GM13976 (cell line): ENCODE measurements at regions not wholly inside any gene's neighbourhood (a gene's known extent, or its start where the extent isn't known, plus 50 kb on each side); places are given as distances from the start of the nearest gene placed in this dataset.

ENCODE experiments used
- DNase-seq: peaks from one replicate; pipeline ENCODE4 v3.0.0; 2012; ENCODE audit warnings: low spot score
- CTCF ChIP-seq: IDR thresholded peaks from 2 replicates; pipeline ENCODE4 v1.5.1; 2012; ENCODE audit warnings: borderline replicate concordance, mild to moderate bottlenecking; ENCODE audit not compliant: insufficient read depth; ENCODE audit errors: extremely low read depth, missing control alignments, control extremely low read depth
- in situ Hi-C: fragments of 300-500 bp; cut with MboI; formaldehyde crosslinking; loops from one replicate; pipeline ENCODE4 v1.12.0; 2022; ENCODE audit warnings: low sequenced_read_pairs, mixed read lengths, inconsistent platforms; ENCODE audit not compliant: unreplicated experiment

DNA sequence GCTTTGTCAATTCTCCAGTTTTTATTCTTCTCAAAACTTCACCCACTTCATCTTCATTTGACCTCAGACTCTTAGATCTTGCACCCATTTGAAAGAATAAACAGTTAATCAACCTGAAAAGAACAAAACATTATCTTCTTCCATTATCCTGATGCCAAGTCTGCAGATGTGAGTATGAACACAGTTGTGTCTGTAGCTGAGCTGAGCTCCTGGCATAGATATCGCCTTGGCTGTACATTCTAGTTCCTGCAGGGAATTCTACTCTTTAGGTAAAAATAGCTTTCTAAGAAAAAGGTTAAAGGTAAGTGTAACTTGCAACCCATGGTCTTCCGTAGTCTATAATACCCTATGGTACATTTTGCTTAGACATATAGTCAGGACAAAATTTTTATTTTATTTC is 169.7 kb downstream of the KCNA5 start:
- in situ Hi-C loops, result no loop called here
- TF ChIP-seq CTCF, result no peak
- no peak for DNase-seq

- TF ChIP-seq CTCF, result no peak
- in situ Hi-C loops, result no loop called here
These were observed 170.3 kb downstream of the KCNA5 start for GRCh38 chr12:5213990-5214389.

GRCh38 chr12:5217936-5218335 is 174.3 kb downstream of the KCNA5 start:
- in situ Hi-C loops, result no loop called here
- TF ChIP-seq CTCF, result no peak
- DNase-seq, result no peak

More at GRCh38 chr12:5213990-5214389, 170.3 kb downstream of the KCNA5 start:
- no peak for DNase-seq

- in situ Hi-C loops, result no loop called here
- TF ChIP-seq CTCF, result no peak
- DNase-seq, result no peak
These were observed 176.4 kb downstream of the KCNA5 start for GRCh38 chr12:5220099-5220498.

DNA sequence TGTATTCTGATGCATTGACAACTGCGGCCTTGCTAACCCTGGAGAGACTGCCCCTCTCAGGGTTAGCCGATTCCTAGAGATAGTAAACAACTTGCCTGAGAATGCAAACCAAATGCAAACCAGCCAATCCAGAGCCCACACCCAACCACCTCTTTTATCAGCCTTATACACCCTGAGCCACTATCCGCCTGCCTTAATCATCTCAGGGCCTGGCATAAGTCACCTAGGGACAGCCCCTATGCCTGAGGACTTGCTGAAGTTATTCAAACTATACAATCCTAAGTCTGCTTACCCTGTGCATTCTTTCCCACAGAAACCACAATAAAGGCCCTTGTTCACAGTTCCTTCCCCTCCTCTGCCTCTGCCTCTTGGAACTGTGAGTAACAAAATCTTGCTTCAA is 177.2 kb downstream of the KCNA5 start:
- TF ChIP-seq CTCF, result no peak
- in situ Hi-C loops, result no loop called here
- DNase-seq, result no peak

DNA sequence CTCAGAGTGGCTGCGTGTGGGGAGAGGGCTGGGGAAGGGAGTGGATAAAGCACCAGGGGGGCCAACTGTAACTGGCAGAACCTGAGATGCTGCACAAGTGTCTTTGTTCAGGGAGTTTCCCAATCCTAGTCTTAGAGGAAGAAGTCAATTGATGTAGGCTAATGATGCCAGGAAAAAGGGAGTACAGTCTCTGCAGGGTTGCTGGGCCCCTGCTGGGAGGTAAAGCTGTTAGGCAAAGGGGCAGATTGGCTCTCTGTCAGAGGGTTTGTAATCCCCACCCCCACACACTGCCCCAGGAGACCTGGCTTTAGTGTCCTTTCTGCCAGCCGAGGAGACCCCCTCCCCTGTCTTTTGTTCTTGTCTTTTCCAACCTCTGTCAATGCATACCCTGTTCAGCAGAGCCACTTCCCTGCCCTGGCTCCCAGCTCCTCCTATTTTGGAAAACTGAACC is 178.4 kb downstream of the KCNA5 start:
- in situ Hi-C loops, result no loop called here
- no peak for TF ChIP-seq CTCF

DNA sequence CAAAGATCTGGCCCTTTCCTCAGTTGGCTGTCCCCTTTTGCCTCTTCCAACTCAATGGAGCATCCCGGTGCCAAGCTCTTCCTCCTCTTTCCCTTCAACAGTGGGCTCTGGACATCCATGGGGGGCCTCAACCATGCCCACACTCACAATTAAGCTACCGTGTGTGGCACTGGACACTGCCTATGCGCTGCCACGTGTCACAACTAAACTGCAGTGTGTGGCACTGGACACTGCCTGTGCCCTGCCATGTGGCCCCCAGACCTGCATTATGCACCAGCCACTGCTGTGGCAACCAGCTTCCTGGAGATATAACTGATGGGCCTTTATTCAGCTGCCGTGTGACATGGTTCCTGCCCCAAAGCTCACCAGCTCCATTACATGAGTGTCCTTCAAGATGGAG is 179.1 kb downstream of the KCNA5 start:
- in situ Hi-C loops, result no loop called here
- no peak for TF ChIP-seq CTCF
- DNase-seq, result no peak

More for the DNA sequence above, 178.4 kb downstream of the KCNA5 start:
- no peak for DNase-seq
